Endothelial cell of umbilical vein (primary cell): ENCODE measurements at regions not wholly inside any gene's neighbourhood (a gene's known extent, or its start where the extent isn't known, plus 50 kb on each side); places are given as distances from the start of the nearest gene placed in this dataset.

Experiments
- EZH2 ChIP-seq: IDR thresholded peaks from 2 replicates; pipeline ENCODE4 v1.6.1; 2012; ENCODE audit warnings: borderline replicate concordance, low read depth, mild to moderate bottlenecking, moderate library complexity, low read length, inconsistent platforms; ENCODE audit not compliant: severe bottlenecking
- FOS ChIP-seq: IDR thresholded peaks from 2 replicates; pipeline ENCODE4 v1.6.1; 2011; ENCODE audit warnings: mild to moderate bottlenecking, low read length, moderate library complexity, borderline replicate concordance; ENCODE audit not compliant: insufficient read depth
- JUN ChIP-seq: IDR thresholded peaks from 2 replicates; pipeline ENCODE4 v1.6.1; 2011; ENCODE audit warnings: borderline replicate concordance, low read depth; ENCODE audit not compliant: insufficient read length, insufficient read depth
- MYC ChIP-seq: IDR thresholded peaks from one replicate; pipeline ENCODE4 v1.6.1; 2011; ENCODE audit warnings: mild to moderate bottlenecking, low read depth, low read length
- POLR2A ChIP-seq: IDR thresholded peaks from 2 replicates; pipeline ENCODE4 v1.6.1; 2012; ENCODE audit warnings: low read depth, mild to moderate bottlenecking, control low read depth, low read length
- POLR2AphosphoS5 ChIP-seq: IDR thresholded peaks from 2 replicates; pipeline ENCODE4 v1.6.1; 2012; ENCODE audit warnings: low read depth, mild to moderate bottlenecking, control low read depth, low read length, moderate library complexity; ENCODE audit not compliant: insufficient read depth
- TF ChIP-seq, protein P1 (sequence below), 2 donors: IDR thresholded peaks; 1 replicate in 1 of 2; 2 replicates in 1 of 2; pipeline ENCODE4 v1.5.1; 2011; ENCODE audit warnings: low read length in 2 of 2, mild to moderate bottlenecking in 2 of 2, moderate library complexity in 2 of 2, control low read depth in 1 of 2, inconsistent platforms in 1 of 2, low read depth in 1 of 2; ENCODE audit not compliant: insufficient read depth in 1 of 2; ENCODE audit errors: extremely low read depth in 1 of 2
- TF ChIP-seq, protein P2 (sequence below): IDR thresholded peaks from 2 replicates; pipeline ENCODE4 v1.6.1; 2011; ENCODE audit not compliant: insufficient read depth, insufficient read length

DNA sequence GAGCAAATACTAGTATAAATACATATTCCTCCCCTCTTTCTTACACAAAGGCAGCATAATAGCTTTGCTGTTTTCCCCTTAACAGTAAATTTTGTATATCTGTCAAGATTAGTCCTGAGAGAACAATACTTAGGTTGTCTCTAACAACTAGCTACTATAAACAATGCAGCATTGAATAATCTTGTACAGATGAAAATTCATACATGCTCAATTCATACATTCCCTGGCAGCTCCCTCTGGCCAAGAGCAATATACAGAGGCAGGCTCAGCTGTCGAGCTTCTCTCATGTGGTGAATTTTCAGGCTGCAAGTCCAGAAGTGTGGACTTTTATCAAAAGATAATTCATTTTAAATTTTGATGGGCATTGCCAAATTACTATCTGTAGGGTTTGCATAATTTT is 81.2 kb upstream of the PTH start:
- no peak for TF ChIP-seq EZH2
- TF ChIP-seq, protein P1, sequence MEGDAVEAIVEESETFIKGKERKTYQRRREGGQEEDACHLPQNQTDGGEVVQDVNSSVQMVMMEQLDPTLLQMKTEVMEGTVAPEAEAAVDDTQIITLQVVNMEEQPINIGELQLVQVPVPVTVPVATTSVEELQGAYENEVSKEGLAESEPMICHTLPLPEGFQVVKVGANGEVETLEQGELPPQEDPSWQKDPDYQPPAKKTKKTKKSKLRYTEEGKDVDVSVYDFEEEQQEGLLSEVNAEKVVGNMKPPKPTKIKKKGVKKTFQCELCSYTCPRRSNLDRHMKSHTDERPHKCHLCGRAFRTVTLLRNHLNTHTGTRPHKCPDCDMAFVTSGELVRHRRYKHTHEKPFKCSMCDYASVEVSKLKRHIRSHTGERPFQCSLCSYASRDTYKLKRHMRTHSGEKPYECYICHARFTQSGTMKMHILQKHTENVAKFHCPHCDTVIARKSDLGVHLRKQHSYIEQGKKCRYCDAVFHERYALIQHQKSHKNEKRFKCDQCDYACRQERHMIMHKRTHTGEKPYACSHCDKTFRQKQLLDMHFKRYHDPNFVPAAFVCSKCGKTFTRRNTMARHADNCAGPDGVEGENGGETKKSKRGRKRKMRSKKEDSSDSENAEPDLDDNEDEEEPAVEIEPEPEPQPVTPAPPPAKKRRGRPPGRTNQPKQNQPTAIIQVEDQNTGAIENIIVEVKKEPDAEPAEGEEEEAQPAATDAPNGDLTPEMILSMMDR (IDR thresholded peaks at IDR 0.05; ENCODE audit: extremely low read depth in 1 of 2, insufficient read depth in 1 of 2, low read depth in 1 of 2, low read length in 2 of 2): no peak
- no peak for TF ChIP-seq POLR2AphosphoS5
- no peak for TF ChIP-seq POLR2A
- TF ChIP-seq, protein P2, sequence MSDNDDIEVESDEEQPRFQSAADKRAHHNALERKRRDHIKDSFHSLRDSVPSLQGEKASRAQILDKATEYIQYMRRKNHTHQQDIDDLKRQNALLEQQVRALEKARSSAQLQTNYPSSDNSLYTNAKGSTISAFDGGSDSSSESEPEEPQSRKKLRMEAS: no peak
- TF ChIP-seq FOS: no peak
- no peak for TF ChIP-seq JUN
- no peak for TF ChIP-seq MYC
